ENCODE measurements at regions not wholly inside any gene's neighbourhood (a gene's known extent, or its start where the extent isn't known, plus 50 kb on each side); places are given as distances from the start of the nearest gene placed in this dataset.

GRCh38 chr2:41775366-41776025 lies 272.3 kb upstream of the PKDCC start:
- DNase-seq (ENCODE audit: low spot score in 2 of 2), result no peak
- Histone ChIP-seq H3K27ac (no peak overlapping the region), H3K4me1 (peaks cover 0 to 8% of the 10 kb centered on the region in 2 donors), H3K27me3 (no peaks in the 10 kb centered on the region), H3K4me3 (no peak overlapping the region), H3K9me3 (no peaks in the 10 kb centered on the region), H3K36me3 (no peaks in the 10 kb centered on the region)
- TF ChIP-seq, protein P1, sequence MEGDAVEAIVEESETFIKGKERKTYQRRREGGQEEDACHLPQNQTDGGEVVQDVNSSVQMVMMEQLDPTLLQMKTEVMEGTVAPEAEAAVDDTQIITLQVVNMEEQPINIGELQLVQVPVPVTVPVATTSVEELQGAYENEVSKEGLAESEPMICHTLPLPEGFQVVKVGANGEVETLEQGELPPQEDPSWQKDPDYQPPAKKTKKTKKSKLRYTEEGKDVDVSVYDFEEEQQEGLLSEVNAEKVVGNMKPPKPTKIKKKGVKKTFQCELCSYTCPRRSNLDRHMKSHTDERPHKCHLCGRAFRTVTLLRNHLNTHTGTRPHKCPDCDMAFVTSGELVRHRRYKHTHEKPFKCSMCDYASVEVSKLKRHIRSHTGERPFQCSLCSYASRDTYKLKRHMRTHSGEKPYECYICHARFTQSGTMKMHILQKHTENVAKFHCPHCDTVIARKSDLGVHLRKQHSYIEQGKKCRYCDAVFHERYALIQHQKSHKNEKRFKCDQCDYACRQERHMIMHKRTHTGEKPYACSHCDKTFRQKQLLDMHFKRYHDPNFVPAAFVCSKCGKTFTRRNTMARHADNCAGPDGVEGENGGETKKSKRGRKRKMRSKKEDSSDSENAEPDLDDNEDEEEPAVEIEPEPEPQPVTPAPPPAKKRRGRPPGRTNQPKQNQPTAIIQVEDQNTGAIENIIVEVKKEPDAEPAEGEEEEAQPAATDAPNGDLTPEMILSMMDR (IDR thresholded peaks at IDR 0.05), result no peak
- intact Hi-C loops (cut with DNase I), result no loop called here

DNA sequence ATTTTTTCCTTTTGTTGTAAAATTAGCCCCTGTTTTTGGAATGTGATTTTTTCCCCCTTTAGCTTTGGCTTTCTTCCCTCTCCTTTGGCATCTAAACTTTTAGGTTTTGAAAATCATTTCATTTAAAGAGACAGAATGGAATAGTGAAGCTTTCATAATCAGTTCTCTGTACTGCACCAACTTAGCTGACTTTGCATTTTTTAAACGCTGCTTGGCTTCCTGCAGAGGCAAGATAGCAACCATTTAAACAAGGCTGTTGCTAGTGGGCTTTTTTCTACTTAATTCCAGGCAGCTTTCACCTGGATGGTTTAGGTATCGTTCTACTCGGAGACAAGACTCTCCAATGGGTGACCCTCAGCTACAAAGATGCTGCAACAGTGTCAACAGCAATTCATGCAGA lies 267.9 kb upstream of the PKDCC start:
- H3K4me3 ChIP-seq, result no peak overlapping the region
- DNase-seq (ENCODE audit: low spot score in 2 of 2), result no peak
- H3K36me3 ChIP-seq, result no peaks in the 10 kb centered on the region
- H3K27me3 ChIP-seq, result no peaks in the 10 kb centered on the region
- intact Hi-C loops (cut with DNase I), result no loop called here
- TF ChIP-seq, protein P1 (IDR thresholded peaks at IDR 0.05), result no peak
- peaks cover 0 to 8% of the 10 kb centered on the region in 2 donors for H3K4me1 ChIP-seq
- no peak overlapping the region for H3K27ac ChIP-seq
- no peaks in the 10 kb centered on the region for H3K9me3 ChIP-seq

- no peak overlapping the region for H3K27ac ChIP-seq
- H3K36me3 ChIP-seq, result no peaks in the 10 kb centered on the region
- DNase-seq (ENCODE audit: low spot score in 2 of 2), result no peak
- intact Hi-C loops (cut with DNase I), result loop anchor here (1.0 kb wide), 1 partner anchor 1869 kb away; no protein-coding TSS in a partner anchor
- H3K27me3 ChIP-seq, result no peaks in the 10 kb centered on the region
- no peak overlapping the region for H3K4me3 ChIP-seq
- no peaks in the 10 kb centered on the region for H3K9me3 ChIP-seq
- H3K4me1 ChIP-seq, result peaks cover 0 to 8% of the 10 kb centered on the region in 2 donors
- TF ChIP-seq, protein P1 (IDR thresholded peaks at IDR 0.05), result peak; percentile 69 to 87 (median 76)
Measured at GRCh38 chr2:41782306-41783158, 265.3 kb upstream of the PKDCC start.

- TF ChIP-seq, protein P1 (IDR thresholded peaks at IDR 0.05), result no peak
- Histone ChIP-seq H3K4me3 (no peak overlapping the region), H3K27ac (no peak overlapping the region), H3K27me3 (no peaks in the 10 kb centered on the region), H3K9me3 (no peaks in the 10 kb centered on the region), H3K36me3 (no peaks in the 10 kb centered on the region), H3K4me1 (peaks cover 0 to 8% of the 10 kb centered on the region in 2 donors)
- intact Hi-C loops (cut with DNase I), result no loop called here
- DNase-seq (ENCODE audit: low spot score in 2 of 2), result no peak
Measured at GRCh38 chr2:41784496-41784895, 263.3 kb upstream of the PKDCC start.

- TF ChIP-seq, protein P1 (IDR thresholded peaks at IDR 0.05), result no peak
- no peak for DNase-seq (ENCODE audit: low spot score in 2 of 2)
- H3K36me3 ChIP-seq, result no peaks in the 10 kb centered on the region
- no peak overlapping the region for H3K27ac ChIP-seq
- H3K4me1 ChIP-seq, result no peaks in the 10 kb centered on the region
- no peaks in the 10 kb centered on the region for H3K9me3 ChIP-seq
- H3K27me3 ChIP-seq, result no peaks in the 10 kb centered on the region
- intact Hi-C loops (cut with DNase I), result no loop called here
- H3K4me3 ChIP-seq, result no peak overlapping the region
Measured at GRCh38 chr2:41785251-41786022, 262.4 kb upstream of the PKDCC start.

Data from ascending aorta (tissue), 2 donors.